ENCODE measurements at regions not wholly inside any gene's neighbourhood (a gene's known extent, or its start where the extent isn't known, plus 50 kb on each side); places are given as distances from the start of the nearest gene placed in this dataset.

- TF ChIP-seq EP300 (IDR thresholded peaks at IDR 0.05; ENCODE audit: borderline replicate concordance in 1 of 2, low read depth in 2 of 2, low read length in 2 of 2) (no peak), MAX (IDR thresholded peaks at IDR 0.05) (no peak), KDM1A (IDR thresholded peaks at IDR 0.05; ENCODE audit: borderline replicate concordance, low read length) (no peak), GTF2F1 (IDR thresholded peaks at IDR 0.05; ENCODE audit: borderline replicate concordance, low read depth, low read length) (no peak), CTCF (IDR thresholded peaks at IDR 0.05; ENCODE audit: control extremely low read depth in 1 of 3, insufficient read depth in 1 of 3, low read depth in 1 of 3, low read length in 3 of 3) (no peak), POLR2AphosphoS5 (IDR thresholded peaks at IDR 0.05; ENCODE audit: low read depth, low read length) (no peak), SIN3A (conservative IDR thresholded peaks at IDR 0.05 in 1 of 2, IDR thresholded peaks at IDR 0.05 in 1 of 2; ENCODE audit: low read depth in 1 of 2, low read length in 2 of 2) (no peak), CREB1 (IDR thresholded peaks at IDR 0.05) (no peak), TCF12 (IDR thresholded peaks at IDR 0.05; ENCODE audit: low read depth, low read length) (no peak), TAF7 (optimal IDR thresholded peaks at IDR 0.05; ENCODE audit: borderline replicate concordance, low read depth, low read length) (no peak), SP1 (IDR thresholded peaks at IDR 0.05; ENCODE audit: low read depth, low read length) (no peak)
Observed at GRCh38 chr21:25457946-25458345, 149.3 kb downstream of the MRPL39 start.
